CD4-positive, alpha-beta T cell (primary cell): ENCODE measurements at regions not wholly inside any gene's neighbourhood (a gene's known extent, or its start where the extent isn't known, plus 50 kb on each side); places are given as distances from the start of the nearest gene placed in this dataset.
"Not testable (repeated sequence)": the region's sequence is repeated elsewhere in the genome, so short reads cannot be mapped to it uniquely, and the experiment has no call there.

Experiments used
- ATAC-seq: fragments of 200-7000 bp; cut with Tn5 transposase; one replicate; pipeline ENCODE4 v1.10.0; 2022; ENCODE audit warnings: mild to moderate bottlenecking; ENCODE audit not compliant: poor library complexity
- CTCF ChIA-PET: fragments of 350-600 bp; sonication (Branson Sonifier 250); formaldehyde crosslinking; loops from one replicate; lab custom pipeline; 2021; ENCODE audit warnings: antibody characterized with exemption, inconsistent platforms; lab: Charles Lee
- POLR2A ChIA-PET: fragments of 350-600 bp; sonication (Branson Sonifier 250); formaldehyde crosslinking; loops from one replicate; lab custom pipeline; 2021; ENCODE audit warnings: antibody characterized with exemption, inconsistent platforms; lab: Charles Lee
- DNase-seq, 14 experiments: peaks; one replicate each; pipeline ENCODE4 v3.0.0-alpha.2; 2013 to 2020; ENCODE audit warnings: mixed read lengths in 2 of 14
- H3K27ac ChIP-seq, 2 donors: one replicate each; pipeline versions ENCODE4 v1.5.1 to v1.7.0; 2013; ENCODE audit warnings: low read length in 2 of 2, low read depth in 1 of 2, mild to moderate bottlenecking in 1 of 2
- H3K27me3 ChIP-seq, 2 experiments: 1 replicate in 1 of 2; 2 replicates in 1 of 2; pipeline versions ENCODE4 v1.6.1 to v1.7.0; 2013; ENCODE audit warnings: low read length in 2 of 2, control low read depth in 1 of 2, mild to moderate bottlenecking in 1 of 2, moderate library complexity in 1 of 2; ENCODE audit not compliant: insufficient read depth in 2 of 2, control insufficient read depth in 1 of 2
- H3K36me3 ChIP-seq: one replicate; pipeline ENCODE4 v1.6.1; 2013; ENCODE audit warnings: low read length, control low read depth; ENCODE audit not compliant: insufficient read depth
- H3K4me1 ChIP-seq: one replicate; pipeline ENCODE4 v1.6.1; 2013; ENCODE audit warnings: low read length, control low read depth; ENCODE audit not compliant: insufficient read depth
- H3K4me3 ChIP-seq: one replicate; pipeline ENCODE4 v1.5.1; 2013; ENCODE audit warnings: mild to moderate bottlenecking, low read length, moderate library complexity
- H3K9me3 ChIP-seq, 2 experiments: 1 replicate in 1 of 2; 2 replicates in 1 of 2; pipeline versions ENCODE4 v1.6.1 to v1.7.0; 2013; ENCODE audit warnings: low read length in 2 of 2, mild to moderate bottlenecking in 2 of 2, control low read depth in 1 of 2, moderate library complexity in 1 of 2; ENCODE audit not compliant: control insufficient read depth in 1 of 2, insufficient read depth in 1 of 2
- H3K27ac Mint-ChIP-seq: one replicate; pipeline ENCODE4 v1.8.0; 2020; ENCODE audit warnings: mixed read lengths
- H3K27me3 Mint-ChIP-seq: one replicate; pipeline ENCODE4 v1.8.0; 2021; ENCODE audit warnings: mixed read lengths
- H3K36me3 Mint-ChIP-seq: one replicate; pipeline ENCODE4 v1.8.0; 2021; ENCODE audit warnings: low read depth, mixed read lengths
- H3K4me1 Mint-ChIP-seq: one replicate; pipeline ENCODE4 v1.8.0; 2021; ENCODE audit warnings: low read depth, mixed read lengths
- H3K4me3 Mint-ChIP-seq: one replicate; pipeline ENCODE4 v1.8.0; 2020; ENCODE audit warnings: mild to moderate bottlenecking, mixed read lengths
- H3K9me3 Mint-ChIP-seq: one replicate; pipeline ENCODE4 v1.8.0; 2020; ENCODE audit warnings: mixed read lengths
- CTCF ChIP-seq: fragments of 200-600 bp; IDR thresholded peaks from one replicate; pipeline ENCODE4 v1.8.0; 2022; ENCODE audit warnings: antibody characterized with exemption, mild to moderate bottlenecking
- intact Hi-C, 2 experiments: fragments of 100-400 bp; cut with DNase I in 1 of 2; cut with micrococcal nuclease in 1 of 2; formaldehyde crosslinking; loops; one replicate each; pipeline versions ENCODE4 v1.15.1 to v1.9.0; 2023 to 2025; cut with DNase I, micrococcal nuclease

GRCh38 chr3:63727233-63727632 is 74.8 kb downstream of the SNTN start:
- Mint-ChIP-seq H3K27me3 (peaks cover 6% of the 10 kb centered on the region), H3K4me1 (no peaks in the 10 kb centered on the region), H3K4me3 (no peak overlapping the region), H3K36me3 (no peaks in the 10 kb centered on the region), H3K27ac (no peak overlapping the region), H3K9me3 (no peaks in the 10 kb centered on the region)
- no peaks in the 10 kb centered on the region for H3K27me3 ChIP-seq
- H3K9me3 ChIP-seq, result peaks cover under 1 to 4% of the 10 kb centered on the region in 2 experiments
- ChIA-PET POLR2A (no interaction called here), CTCF (no interaction called here)
- ATAC-seq (no peak), DNase-seq (no peak)
- no peak overlapping the region for H3K27ac ChIP-seq
- no peak for TF ChIP-seq CTCF
- no peaks in the 10 kb centered on the region for H3K4me1 ChIP-seq
- H3K36me3 ChIP-seq, result no peaks in the 10 kb centered on the region
- no peak overlapping the region for H3K4me3 ChIP-seq
- intact Hi-C loops, result no loop called here

- no peaks in the 10 kb centered on the region for H3K4me1 Mint-ChIP-seq
These were observed 79.4 kb downstream of the SNTN start for GRCh38 chr3:63731866-63732265.

GRCh38 chr3:63733278-63733677 is 80.8 kb downstream of the SNTN start:
- H3K36me3 Mint-ChIP-seq, DNase-seq, H3K27ac Mint-ChIP-seq, H3K4me3 ChIP-seq, H3K4me1 ChIP-seq, H3K4me1 Mint-ChIP-seq, ATAC-seq, H3K36me3 ChIP-seq, H3K9me3 ChIP-seq, H3K27me3 Mint-ChIP-seq, POLR2A ChIA-PET, H3K27me3 ChIP-seq, intact Hi-C loops, H3K27ac ChIP-seq, H3K4me3 Mint-ChIP-seq, CTCF ChIA-PET, H3K9me3 Mint-ChIP-seq: not testable (repeated sequence)

More at GRCh38 chr3:63731866-63732265, 79.4 kb downstream of the SNTN start:
- no peak overlapping the region for H3K27ac ChIP-seq
- Mint-ChIP-seq H3K4me3 (no peak overlapping the region), H3K9me3 (peaks cover 3% of the 10 kb centered on the region), H3K36me3 (no peaks in the 10 kb centered on the region), H3K27ac (no peak overlapping the region), H3K27me3 (peaks cover 6% of the 10 kb centered on the region)
- DNase-seq (no peak), ATAC-seq (no peak)
- ChIA-PET POLR2A (no interaction called here), CTCF (no interaction called here)
- no peak for TF ChIP-seq CTCF
- intact Hi-C loops, result no loop called here
- no peak overlapping the region for H3K4me3 ChIP-seq
- H3K36me3 ChIP-seq, result no peaks in the 10 kb centered on the region
- no peaks in the 10 kb centered on the region for H3K9me3 ChIP-seq
- no peaks in the 10 kb centered on the region for H3K27me3 ChIP-seq
- H3K4me1 ChIP-seq, result no peaks in the 10 kb centered on the region

- DNase-seq, H3K4me3 Mint-ChIP-seq, H3K27ac ChIP-seq, H3K27me3 ChIP-seq, H3K9me3 ChIP-seq, CTCF ChIA-PET, H3K4me3 ChIP-seq, ATAC-seq, H3K4me1 ChIP-seq, POLR2A ChIA-PET, intact Hi-C loops, H3K27me3 Mint-ChIP-seq, H3K36me3 Mint-ChIP-seq, H3K9me3 Mint-ChIP-seq, H3K36me3 ChIP-seq, H3K27ac Mint-ChIP-seq, H3K4me1 Mint-ChIP-seq: not testable (repeated sequence)
These were observed 82.2 kb downstream of the SNTN start for GRCh38 chr3:63734632-63735031.

GRCh38 chr3:63736757-63737156 is 82.3 kb upstream of the C3orf49 start:
- H3K27ac ChIP-seq, H3K36me3 Mint-ChIP-seq, H3K9me3 ChIP-seq, POLR2A ChIA-PET, DNase-seq, CTCF ChIA-PET, H3K27me3 ChIP-seq, H3K9me3 Mint-ChIP-seq, H3K4me3 ChIP-seq, H3K27ac Mint-ChIP-seq, H3K36me3 ChIP-seq, H3K4me3 Mint-ChIP-seq, H3K4me1 Mint-ChIP-seq, H3K27me3 Mint-ChIP-seq, H3K4me1 ChIP-seq, ATAC-seq, intact Hi-C loops: not testable (repeated sequence)

GRCh38 chr3:63738577-63738976 is 80.5 kb upstream of the C3orf49 start:
- H3K36me3 Mint-ChIP-seq, H3K9me3 Mint-ChIP-seq, H3K9me3 ChIP-seq, H3K27ac Mint-ChIP-seq, H3K4me1 ChIP-seq, H3K36me3 ChIP-seq, DNase-seq, H3K4me1 Mint-ChIP-seq, CTCF ChIA-PET, H3K4me3 Mint-ChIP-seq, H3K27ac ChIP-seq, ATAC-seq, intact Hi-C loops, H3K4me3 ChIP-seq, H3K27me3 ChIP-seq, POLR2A ChIA-PET, H3K27me3 Mint-ChIP-seq: not testable (repeated sequence)
